LNCaP clone FGC (cell line): ENCODE measurements at regions not wholly inside any gene's neighbourhood (a gene's known extent, or its start where the extent isn't known, plus 50 kb on each side); places are given as distances from the start of the nearest gene placed in this dataset.

Experiments
- DNase-seq: peaks from one replicate; pipeline ENCODE4 v3.0.0-alpha.2; 2011; ENCODE audit warnings: low read depth
- H3K4me3 ChIP-seq: 2 replicates; pipeline ENCODE4 v1.5.1; 2011; ENCODE audit warnings: mild to moderate bottlenecking, low read depth, low read length, control low read depth
- TF ChIP-seq, protein P1 (sequence below): IDR thresholded peaks from 2 replicates; pipeline ENCODE4 v1.5.1; 2012; ENCODE audit warnings: mild to moderate bottlenecking; ENCODE audit not compliant: control insufficient read depth, insufficient read depth; ENCODE audit errors: extremely low read depth

DNA sequence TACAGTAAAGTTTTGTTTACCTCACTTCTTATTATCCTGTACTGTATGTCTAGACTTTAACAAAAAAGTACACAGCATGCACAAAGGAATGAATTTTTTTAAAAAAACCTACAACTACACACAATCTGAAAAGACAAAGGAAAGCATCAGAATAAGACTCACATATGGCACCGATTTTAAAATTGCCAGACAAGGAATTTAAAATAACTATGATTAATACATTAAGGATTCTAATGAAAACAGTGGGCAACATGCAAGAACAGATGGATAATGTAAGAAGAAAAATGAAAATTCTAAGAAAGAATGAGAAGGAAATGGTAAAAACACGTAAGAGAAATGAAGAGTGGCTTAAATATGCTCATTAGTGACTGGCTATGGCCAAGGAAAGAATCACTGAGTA, 638.2 kb downstream of the FBXO15 start:
- no peak for DNase-seq
- H3K4me3 ChIP-seq = no peak overlapping the region
- TF ChIP-seq, protein P1, sequence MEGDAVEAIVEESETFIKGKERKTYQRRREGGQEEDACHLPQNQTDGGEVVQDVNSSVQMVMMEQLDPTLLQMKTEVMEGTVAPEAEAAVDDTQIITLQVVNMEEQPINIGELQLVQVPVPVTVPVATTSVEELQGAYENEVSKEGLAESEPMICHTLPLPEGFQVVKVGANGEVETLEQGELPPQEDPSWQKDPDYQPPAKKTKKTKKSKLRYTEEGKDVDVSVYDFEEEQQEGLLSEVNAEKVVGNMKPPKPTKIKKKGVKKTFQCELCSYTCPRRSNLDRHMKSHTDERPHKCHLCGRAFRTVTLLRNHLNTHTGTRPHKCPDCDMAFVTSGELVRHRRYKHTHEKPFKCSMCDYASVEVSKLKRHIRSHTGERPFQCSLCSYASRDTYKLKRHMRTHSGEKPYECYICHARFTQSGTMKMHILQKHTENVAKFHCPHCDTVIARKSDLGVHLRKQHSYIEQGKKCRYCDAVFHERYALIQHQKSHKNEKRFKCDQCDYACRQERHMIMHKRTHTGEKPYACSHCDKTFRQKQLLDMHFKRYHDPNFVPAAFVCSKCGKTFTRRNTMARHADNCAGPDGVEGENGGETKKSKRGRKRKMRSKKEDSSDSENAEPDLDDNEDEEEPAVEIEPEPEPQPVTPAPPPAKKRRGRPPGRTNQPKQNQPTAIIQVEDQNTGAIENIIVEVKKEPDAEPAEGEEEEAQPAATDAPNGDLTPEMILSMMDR = no peak

- TF ChIP-seq, protein P1 = no peak
- H3K4me3 ChIP-seq = no peak overlapping the region
- no peak for DNase-seq
Measured at GRCh38 chr18:73503326-73503725, 635.5 kb upstream of the NETO1 start.

DNA sequence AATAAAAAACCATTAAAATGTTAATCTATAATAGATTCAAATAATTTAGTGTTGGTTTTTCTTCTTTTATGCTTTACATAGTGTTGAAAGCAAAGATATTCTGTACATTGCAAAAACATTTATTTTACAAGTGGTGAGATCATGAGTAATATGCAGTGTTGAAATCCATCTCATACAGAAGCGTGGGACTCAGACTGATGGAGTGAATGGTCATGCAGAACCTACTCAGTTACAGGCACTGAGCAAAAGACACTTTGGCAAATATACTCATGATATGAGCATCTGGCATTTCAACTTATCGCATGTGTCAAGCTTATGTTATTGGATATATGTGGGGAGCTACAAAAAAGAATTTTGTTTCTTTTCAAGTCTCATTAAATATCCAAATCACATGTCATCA, 620.2 kb upstream of the NETO1 start:
- DNase-seq = no peak
- TF ChIP-seq, protein P1 = no peak
- H3K4me3 ChIP-seq = no peak overlapping the region

GRCh38 chr18:73485166-73485565, 617.4 kb upstream of the NETO1 start:
- H3K4me3 ChIP-seq = no peak overlapping the region
- no peak for DNase-seq
- TF ChIP-seq, protein P1 = no peak

DNA sequence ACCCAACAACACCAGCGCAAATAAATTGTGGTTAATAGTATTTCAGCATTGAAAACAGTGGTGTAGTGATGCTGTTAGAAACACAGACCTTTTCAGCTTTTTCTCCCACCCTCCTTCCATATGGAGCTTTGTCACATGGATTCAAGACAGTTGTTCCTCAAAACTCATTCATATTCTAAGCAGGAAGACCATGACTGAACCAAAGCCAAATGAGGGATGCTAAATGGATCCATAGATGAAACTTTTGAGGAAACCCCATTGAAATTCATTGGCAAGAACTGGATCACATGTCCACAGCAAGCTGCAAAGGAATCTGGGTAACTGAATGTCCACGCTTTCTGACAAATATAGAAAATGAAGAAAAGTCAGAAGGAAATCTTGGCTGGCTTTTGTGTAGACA, 615.1 kb upstream of the NETO1 start:
- TF ChIP-seq, protein P1 = no peak
- H3K4me3 ChIP-seq = no peak overlapping the region
- no peak for DNase-seq

DNA sequence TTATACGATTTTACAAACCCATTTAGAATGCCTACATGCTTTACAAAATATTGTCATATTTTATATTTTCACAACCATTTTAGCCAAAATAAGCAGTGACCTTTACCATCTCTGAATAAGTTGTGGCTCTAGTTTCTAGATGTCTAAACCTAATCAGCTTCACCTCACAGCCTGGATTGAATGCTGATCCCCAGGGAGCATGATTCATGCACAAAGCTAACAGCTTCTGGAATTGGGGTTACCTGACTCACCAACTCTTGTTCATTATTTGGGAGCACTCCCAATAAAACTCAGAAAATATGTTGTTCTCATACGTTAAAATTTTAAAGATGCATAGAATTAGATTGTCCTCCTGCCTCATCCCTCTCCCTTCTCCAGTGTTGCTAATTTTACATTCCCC, 611.7 kb upstream of the NETO1 start:
- H3K4me3 ChIP-seq = no peak overlapping the region
- TF ChIP-seq, protein P1 = no peak

GRCh38 chr18:73478191-73478590, 610.4 kb upstream of the NETO1 start:
- TF ChIP-seq, protein P1 = no peak

More for the DNA sequence above, 611.7 kb upstream of the NETO1 start:
- no peak for DNase-seq

More at GRCh38 chr18:73478191-73478590, 610.4 kb upstream of the NETO1 start:
- no peak for DNase-seq
- H3K4me3 ChIP-seq = no peak overlapping the region
